ENCODE measurements at regions not wholly inside any gene's neighbourhood (a gene's known extent, or its start where the extent isn't known, plus 50 kb on each side); places are given as distances from the start of the nearest gene placed in this dataset.

DNA sequence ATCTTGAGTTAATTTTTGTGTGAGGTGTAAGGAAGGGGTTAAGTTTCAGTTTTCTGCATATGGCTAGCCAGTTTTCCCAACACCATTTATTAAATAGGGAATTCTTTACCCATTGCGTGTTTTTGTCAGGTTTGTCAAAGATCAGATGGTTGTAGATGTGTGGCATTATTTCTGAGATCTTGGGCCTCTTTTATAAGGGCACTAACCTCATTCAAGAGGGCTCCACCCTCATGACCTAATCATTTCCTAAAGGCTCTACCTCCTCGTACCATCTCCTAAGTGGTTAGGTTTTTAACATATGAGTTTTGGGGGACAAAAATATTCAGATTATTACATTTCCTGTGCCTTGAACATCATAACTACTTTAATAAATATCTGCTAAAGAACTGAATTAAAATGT is 510.9 kb downstream of the UTRN start:
- no peak for DNase-seq

DNA sequence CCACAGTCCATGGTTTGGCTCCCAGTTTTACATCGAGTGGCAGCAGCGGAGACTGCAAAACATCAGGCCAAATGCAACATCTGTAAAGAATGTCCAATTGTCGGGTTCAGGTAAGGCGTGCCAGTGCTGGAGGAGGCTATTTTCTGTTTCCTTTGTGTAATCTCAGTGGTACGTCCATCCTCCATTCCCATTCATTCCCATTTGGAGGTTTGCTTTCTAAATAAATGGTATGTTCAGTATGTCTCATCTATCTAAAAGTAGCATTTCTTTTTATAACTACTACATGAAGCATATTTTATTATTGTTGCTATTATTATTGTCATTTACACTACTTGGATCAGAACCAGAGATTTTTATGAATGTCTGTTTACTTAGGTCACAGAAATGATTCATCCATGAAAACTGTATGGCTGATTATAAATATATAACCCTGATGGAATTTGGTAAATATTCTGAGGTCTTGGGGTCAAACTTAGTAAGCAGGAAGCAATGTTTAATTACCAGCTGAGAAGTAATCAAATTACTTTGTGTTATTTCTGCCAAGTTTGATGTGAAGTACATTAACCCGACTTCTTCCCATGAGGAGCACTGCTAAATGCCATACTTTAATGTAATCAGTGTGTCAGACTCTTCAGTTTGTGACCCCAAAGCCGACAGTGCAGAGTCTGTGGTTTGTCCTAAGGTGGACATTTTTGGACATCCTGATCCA is 512.9 kb downstream of the UTRN start:
- no peak for DNase-seq

DNA sequence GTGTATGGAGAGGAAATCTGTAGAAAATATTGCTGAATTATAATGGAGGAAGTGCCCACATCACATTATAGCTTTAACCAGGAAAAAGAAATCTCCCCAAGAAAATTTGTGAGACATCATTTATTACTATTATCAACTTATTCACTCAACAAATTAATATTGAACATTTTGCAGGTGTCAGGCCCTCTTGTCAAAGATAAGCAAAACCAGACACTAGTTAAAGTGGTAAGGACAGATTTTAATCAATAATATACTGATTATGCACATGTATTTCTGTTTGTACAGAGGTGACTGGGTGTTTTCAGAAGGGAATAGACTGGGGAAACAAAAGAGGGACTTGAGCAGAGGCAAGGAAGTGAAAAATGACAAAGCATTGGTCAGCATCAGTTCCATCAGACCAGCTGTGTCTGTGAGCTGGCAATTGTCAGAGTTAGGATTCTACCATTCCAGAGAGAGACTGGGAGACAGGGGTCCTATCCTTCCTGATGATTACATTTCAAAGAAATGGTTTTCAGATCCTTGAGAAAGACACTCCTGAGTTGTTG is 519.2 kb downstream of the UTRN start:
- DNase-seq = no peak

DNA sequence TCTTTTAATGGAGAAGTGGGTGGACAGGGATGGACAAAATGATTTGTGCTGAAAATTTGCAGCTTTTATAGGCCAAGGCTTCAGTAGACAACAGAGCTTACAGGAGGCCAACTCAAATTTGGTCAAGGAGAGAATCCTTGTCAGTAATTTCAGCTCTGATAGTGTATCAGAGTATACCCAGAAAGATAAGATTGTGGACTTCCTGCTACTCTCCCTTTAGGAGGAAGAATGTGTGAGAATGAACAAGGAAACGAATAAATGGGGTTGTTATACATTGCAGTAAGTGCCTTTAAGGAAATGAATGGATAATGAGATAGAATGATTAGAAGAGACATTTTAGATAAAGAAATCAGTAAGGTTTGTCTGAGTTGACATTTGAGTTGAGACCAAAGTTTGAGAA is 519.9 kb downstream of the UTRN start:
- DNase-seq = no peak

DNA sequence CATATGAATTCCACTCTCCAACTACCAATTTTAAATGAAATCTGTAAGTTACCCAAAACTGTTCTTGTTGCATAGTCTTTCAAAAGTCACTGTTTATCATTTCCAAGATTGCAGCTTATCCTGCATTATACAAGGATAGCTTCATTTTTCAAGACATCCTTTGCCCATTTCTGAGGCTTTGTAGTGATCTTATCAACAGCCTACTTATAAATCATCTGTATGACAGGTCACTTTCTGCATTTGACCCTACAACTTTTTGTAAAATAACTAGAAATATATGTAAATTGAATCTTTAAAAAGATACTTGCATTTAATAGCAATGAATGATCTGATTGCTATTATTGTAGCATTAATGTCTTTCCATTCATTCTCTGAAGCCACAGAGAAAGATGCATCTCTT is 521.1 kb downstream of the UTRN start:
- no peak for DNase-seq

DNA sequence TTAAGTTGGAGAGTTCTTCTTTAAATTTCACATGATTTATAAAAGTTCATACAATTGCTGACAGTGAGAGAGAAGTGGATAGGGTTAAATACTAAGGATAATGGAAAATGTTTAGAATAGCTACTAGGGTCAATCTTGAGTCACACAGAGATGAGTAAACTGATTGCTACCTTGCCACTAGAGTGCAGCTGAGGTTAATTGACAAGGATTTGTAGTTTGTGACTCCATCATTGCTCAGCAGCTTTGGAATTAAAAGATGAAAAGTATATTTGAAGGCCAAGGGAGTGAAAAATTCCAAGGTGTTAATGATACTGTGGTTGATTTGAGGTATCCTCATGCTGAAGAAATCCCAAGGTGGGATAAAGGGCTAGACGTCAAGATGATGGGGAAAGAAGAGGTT is 524.0 kb downstream of the UTRN start:
- DNase-seq = no peak

DNA sequence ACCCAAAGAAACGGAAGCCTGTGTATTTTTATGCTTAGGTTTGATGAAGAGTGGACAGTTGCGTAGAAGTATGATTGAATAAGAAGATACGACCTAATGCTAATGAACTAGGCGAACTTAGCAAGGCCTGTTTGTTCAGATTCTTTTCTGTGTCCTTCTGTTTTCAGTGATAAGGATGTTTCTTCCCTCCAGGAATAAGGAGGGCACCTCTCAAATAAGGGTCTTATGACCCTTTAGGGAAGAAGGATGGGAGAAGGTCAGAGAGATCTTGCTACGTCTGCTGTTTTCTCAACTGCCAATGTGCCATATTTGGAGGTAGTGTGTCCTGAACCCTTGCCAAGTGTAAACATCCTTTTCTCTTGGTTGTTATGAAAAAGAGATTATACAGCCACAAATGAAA is 524.8 kb downstream of the UTRN start:
- no peak for DNase-seq

DNA sequence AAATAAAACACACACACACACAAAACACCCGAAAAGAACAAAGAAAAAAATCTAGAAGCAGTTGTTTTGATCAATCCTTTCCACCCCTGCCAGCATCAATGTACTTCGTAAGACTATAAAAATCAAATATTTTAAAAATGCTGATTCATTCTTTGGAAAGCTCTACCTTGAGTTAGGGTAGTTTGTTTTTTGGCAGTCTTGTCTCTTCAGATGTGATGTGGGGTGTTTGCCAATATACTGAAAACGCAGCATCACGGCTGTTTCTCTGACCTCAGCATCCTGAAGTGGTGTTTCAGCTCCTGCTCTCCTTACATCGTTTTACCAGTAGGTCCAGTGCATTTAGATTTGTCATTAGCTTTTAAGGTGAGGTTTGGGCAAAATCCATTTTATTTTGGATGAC is 526.0 kb downstream of the UTRN start:
- no peak for DNase-seq

DNA sequence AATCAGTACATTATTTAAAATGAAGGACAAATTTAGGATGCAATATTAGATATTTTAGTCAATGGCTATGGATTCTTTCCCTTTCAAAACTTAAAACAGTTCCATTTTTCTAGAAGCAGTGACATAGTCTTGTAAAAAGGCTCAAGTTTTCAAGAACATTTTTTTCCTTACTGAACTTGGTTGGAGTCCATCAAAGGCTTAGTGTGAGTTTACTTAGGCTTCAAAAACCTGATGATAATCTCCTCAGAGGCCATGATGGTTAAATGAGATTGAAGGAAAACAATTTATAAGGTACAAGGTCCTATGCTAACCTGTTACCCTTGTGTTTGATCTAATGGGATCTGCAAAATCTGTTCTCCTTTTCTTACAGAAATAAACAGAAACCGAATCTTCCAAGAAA is 531.8 kb downstream of the UTRN start:
- DNase-seq = no peak

DNA sequence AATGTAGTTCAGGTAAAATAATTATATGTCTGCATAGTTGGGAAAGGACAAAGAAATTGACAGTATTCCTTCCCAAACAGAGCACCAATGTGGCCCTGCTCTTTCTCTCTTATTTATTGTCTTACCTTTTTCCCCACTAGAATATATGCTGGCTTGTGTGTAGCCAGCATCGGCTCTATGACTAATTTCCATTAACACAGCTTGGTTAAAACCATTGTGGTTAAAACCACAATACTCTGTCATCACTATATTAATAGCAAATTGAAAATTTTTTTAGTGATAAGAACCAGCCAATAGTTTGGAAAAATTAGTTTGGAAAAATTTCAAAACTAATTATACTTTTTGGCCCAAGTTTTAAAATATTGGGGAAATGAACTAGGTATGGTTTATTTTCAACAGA is 535.1 kb downstream of the UTRN start:
- no peak for DNase-seq

DNA sequence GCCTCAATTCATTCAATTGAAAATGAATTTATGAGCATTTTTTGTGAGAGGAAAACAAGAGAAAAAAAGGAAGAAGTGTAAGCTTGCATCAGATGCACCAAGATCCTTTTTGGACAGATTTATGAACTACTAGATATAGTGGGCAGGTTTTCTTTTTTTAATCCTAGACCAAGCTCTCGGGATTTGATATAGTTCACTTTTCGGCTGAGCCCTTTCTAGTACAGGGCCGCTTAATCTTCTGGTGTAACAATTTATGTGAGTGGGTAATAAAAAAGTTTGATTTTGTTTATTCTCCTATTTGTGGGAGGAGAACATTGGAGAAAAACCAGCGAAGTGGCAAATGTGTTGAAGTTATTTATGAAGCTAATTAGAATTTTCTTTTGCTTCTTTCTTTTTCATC is 538.0 kb downstream of the UTRN start:
- no peak for DNase-seq

DNA sequence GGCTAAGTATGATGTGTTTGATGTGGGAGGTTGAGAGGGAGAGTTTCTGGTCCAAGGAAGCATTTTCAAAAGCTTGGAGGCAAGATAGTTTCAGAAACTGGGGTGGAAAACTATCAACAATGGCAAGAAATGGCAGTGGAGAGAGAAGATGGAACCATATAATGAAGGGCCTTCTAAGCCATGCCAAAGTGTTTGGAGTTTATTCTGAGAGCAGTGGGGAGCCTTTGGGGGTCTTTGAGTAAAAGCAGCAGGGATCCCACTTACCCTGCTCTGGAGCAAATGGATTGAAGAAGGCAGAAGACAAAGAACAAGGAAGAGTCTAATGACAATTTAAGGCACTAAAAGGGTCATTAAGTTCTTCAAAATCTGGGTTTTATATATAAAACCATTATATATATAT is 538.9 kb downstream of the UTRN start:
- DNase-seq = no peak

DNA sequence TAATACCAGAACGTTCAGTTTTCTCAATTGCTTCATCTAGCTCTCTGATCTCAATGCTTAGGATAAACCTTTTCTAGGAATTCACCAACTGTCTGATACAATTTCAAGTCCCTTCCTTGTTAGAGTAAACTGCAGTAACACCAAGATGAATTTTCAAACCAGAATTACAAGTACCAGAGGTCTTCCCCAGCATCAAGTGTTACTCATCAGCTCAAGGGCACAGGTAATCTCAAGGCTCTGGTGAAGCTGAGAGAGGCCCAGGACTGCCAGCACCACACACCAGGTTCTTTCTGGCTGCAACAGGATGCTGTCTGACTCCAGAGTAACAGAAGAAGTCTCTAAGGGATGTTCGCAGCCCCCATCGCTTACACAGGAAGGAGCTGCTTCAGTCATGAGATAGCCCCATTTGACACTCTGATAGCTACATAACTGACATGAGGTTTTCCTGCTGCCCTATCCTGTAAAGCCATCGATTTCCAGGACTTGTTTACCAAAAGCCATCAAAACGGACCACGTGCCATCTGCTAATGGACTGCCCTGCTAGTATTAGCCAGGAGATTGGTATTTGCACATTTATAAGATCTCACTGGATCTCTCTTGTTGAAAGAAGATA is 549.4 kb downstream of the UTRN start:
- DNase-seq = no peak

DNA sequence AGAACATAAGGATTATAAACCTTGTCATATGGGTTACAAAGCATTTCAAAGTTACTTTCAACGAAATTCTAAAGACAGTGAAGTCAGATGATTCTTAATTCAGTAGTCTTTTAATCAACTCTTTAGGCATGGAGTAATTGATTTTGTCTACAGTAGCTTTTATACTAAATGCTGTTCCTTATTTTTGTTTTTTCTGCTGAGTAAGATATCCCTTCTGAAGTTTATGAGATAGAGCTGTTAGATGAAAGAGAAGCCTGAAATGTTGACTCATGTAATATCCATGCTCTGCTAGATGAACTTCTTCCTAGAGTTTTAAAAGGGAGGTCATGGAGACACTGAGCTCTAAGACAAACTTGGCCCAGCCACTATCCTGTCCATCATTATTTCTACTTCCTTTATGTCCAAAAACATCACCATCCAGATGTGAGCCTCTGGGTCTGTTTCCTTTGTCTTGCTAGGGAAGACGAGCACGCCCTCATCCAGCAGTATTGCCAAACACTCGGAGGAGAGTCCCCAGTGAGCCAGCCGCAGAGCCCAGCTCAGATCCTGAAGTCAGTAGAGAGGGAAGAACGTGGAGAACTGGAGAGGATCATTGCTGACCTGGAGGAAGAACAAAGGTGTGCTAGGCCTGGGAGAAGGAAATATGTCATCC is 550.3 kb downstream of the UTRN start:
- no peak for DNase-seq

DNA sequence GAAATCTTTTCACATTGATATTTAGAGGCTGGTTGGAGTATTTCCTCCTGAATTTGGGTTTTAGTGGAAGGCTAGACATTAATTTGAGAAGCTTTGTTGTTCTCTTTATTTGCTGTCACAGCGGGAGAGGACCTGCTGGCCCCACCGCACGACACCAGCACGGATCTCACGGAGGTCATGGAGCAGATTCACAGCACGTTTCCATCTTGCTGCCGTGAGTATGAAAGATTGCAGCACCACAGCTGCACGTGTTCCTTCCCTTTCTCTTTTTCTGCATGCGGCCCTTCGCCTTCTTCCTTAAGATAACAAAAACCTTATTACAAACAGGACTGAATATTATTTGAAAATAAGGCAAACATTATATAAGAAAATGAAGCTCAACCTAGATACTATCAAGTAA is 555.5 kb downstream of the UTRN start:
- peak; percentile 22 for DNase-seq

DNA sequence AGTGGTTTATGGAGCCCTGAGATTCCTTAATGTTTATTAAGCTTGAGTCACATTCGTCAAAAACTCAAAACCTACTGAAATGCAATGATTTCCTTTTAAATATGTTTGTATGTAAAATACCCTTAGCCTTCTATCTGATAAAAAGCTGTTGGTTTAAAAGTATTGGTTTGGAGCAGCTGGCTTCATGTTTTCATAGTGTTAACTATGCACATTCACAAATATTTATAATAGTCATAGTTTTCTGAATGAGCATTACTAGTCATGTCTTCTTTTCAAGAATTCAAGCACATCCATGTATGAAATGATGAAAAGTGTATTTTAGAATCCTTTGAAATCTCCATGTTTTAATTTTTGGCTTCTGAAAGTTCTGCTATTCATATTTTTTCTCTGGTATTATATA is 558.6 kb downstream of the UTRN start:
- DNase-seq = no peak

DNA sequence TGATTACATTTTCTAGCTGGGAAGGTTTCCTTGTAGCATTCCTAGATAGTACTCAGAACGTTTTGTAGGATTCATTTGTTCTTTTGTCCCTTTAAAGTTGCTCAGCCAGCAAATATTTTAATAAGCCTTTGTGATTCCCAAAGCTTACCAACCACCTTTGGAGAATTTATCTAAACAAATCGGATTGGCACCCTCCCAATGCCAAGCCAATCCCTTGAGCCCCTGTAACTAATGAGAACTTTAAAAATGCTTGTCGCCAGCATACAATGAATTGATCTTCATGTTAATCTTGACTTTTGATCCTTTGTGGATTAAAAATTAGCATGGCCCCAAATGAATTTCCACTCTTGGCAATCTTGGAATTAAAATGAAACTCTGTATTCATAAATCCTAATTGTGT is 559.5 kb downstream of the UTRN start:
- DNase-seq = no peak

DNA sequence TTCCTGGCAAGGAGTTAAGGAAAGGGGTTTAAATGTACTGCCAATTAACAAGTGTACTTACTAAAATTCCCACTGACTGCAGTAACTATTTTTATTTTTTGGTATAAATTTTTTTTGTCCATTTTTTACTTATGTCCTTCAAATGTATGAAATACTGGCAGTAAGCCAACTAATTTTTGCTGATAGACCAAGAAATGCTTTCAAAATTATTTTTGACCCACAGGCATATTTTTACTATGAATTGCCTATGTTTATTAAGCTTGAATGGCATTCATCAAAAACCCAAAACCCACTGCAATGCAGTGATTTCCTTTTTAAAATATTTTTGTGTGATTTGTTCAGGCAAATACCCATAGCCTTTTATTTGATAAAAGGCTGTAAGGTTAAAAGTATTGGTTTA is 560.1 kb downstream of the UTRN start:
- no peak for DNase-seq

DNA sequence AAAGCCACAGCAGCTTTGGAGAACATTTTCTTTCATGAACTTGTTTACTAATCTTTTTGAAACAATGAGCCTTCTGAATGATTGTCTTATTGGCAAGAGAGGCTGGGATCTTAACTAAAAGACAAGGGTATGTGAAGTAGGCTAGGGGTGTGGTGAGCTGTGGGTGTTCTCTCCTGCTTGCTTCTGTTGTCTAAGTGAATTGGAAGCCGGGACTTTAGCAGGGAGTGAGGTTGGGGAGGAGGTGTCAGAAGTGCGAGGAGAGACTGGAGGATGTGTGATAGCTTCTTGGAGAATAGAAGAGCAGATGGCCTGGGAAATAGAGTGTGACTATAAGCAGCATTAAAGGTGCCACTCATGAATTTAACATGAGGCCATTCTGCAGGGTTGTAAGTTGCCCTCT is 562.8 kb downstream of the UTRN start:
- DNase-seq = no peak

DNA sequence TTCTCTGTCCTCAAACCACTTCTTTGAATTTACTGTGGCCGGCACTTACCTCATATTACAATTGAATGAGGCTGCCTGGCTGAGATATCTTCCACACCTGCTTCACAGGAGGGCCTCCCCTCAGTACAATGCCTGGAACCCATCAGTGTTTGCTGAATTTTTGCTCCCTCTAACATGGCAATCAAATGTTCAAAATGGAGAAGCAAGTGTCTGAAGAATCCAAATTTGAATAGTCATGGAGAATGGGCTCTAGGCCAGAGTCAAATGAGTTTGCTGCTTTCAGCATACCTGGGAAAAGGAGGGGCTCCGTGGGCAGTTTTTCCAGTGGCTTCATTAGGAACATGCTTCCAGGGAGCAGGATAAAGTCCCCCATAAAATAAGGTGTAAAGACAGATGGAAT is 564.8 kb downstream of the UTRN start:
- DNase-seq = no peak

DNA sequence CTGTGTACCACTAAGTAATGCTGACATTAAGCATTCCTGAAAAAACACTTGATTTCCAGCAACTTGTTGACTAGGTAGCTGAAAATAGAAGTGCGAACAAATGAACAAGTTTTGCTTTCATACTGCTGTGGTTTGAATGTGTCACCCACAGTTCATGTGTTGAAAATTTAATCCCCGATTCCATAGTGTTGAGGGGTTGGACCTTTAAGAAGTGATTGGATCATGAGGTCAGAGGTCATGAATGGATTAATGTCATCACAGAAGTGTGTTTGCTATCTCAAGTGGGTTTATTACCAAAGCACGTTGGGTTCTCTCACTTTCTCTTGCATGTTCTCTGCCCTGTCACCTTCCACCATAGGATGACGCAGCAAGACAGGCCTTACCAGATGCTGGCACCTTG is 568.5 kb downstream of the UTRN start:
- DNase-seq = no peak

DNA sequence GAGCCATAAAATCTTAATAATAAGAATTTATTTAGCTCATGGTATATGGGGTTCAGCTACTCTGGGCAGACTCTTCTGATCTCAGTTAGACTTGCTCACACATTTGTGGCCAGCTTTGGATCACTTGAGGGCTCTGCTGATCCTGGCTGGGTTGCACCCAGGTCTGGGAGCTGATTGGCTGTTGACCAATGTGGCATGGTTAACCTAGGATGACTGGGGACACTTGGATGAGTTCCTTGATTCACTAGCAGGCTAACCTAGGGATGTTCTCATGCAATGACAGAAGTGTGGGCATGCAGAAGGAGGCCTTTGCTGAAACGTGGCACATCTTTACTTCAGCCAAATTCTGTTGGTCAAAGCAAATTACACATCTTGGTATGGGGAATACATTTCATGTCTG is 569.5 kb downstream of the UTRN start:
- DNase-seq = no peak

DNA sequence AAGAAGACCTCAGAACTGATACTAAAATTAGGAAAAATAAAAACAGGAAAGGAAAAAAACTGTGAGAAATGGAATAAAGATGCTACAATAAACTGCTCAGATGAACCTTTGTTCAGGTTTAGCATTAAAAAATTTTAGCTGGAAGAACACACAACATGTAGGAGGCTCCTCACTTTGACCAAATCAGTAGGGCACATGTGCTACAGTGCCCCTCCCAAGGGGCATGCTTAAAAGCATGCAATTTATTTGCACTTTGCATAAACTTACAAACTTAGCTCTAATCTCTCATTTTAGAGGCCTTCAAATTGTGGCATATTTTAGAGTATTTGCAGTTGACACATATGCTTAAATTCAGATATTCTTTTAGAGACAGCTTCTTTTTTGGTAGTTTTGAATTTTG is 570.2 kb downstream of the UTRN start:
- DNase-seq = no peak

DNA sequence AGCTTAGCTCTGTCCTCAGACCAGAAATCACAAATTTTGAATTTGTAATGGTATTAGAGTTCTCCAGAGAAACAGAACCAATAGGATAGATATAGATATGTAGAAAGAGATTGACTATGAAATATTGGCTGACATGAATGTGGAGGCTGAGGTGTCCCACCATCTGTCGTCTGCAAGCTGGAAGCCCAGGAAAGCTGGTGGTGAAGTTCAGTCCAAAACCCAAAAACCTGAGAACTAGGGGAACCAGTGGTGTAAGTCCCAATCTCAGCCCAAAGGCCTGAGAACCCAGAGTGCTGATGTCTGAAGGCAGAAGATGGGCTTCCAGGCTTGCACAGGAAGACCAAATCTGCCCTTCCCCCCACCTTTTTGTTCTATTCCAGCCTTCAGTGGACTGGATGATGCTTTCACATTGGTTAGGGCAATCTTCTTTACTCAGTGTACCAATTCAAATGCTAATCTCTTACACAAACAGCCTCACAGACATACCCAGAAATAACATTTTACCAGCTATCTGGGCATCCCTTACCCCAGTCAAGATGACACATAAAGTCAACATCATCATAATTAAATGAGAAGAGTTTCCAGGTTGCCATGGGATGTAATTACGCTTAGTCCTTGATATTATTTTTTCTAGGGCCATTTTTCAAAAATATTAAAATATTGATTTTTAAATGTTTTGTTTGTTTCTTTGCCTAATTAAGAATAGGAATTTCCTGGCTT is 570.8 kb downstream of the UTRN start:
- DNase-seq = no peak

Data from NCI-H1092 (cell line).